H9 (cell line): ENCODE measurements at regions not wholly inside any gene's neighbourhood (a gene's known extent, or its start where the extent isn't known, plus 50 kb on each side); places are given as distances from the start of the nearest gene placed in this dataset.

Experiments
- DNase-seq: peaks from one replicate; pipeline ENCODE4 v3.0.0-alpha.2; 2017
- H2AFZ ChIP-seq: one replicate; pipeline ENCODE4 v1.6.1; 2013; ENCODE audit warnings: mild to moderate bottlenecking, low read length, control low read depth, moderate library complexity
- H2AK5ac ChIP-seq: 2 replicates; pipeline ENCODE4 v1.6.1; 2013; ENCODE audit warnings: low read length, control low read depth, mixed read lengths; ENCODE audit not compliant: insufficient read length
- H2BK120ac ChIP-seq: one replicate; pipeline ENCODE4 v1.6.1; 2013; ENCODE audit warnings: low read depth, mild to moderate bottlenecking, low read length, control low read depth, inconsistent platforms; ENCODE audit not compliant: poor library complexity, severe bottlenecking
- H2BK12ac ChIP-seq: 2 replicates; pipeline ENCODE4 v1.6.1; 2013; ENCODE audit warnings: low read length, control low read depth, mixed read lengths, low read depth; ENCODE audit not compliant: insufficient read length
- H2BK15ac ChIP-seq: 2 replicates; pipeline ENCODE4 v1.6.1; 2013; ENCODE audit warnings: low read depth, low read length, control low read depth
- H2BK20ac ChIP-seq: one replicate; pipeline ENCODE4 v1.6.1; 2013; ENCODE audit warnings: low read depth, mild to moderate bottlenecking, low read length, control low read depth, inconsistent platforms; ENCODE audit not compliant: poor library complexity, severe bottlenecking
- H2BK5ac ChIP-seq: 2 replicates; pipeline ENCODE4 v1.6.1; 2013; ENCODE audit warnings: low read length, control low read depth, mixed read lengths; ENCODE audit not compliant: insufficient read length
- H3K14ac ChIP-seq: 2 replicates; pipeline ENCODE4 v1.6.1; 2013; ENCODE audit warnings: low read length, control low read depth; ENCODE audit not compliant: insufficient read depth
- H3K18ac ChIP-seq: 2 replicates; pipeline ENCODE4 v1.6.1; 2013; ENCODE audit warnings: low read depth, mild to moderate bottlenecking, mixed read lengths, low read length, control low read depth; ENCODE audit not compliant: insufficient read length
- H3K23ac ChIP-seq: 2 replicates; pipeline ENCODE4 v1.6.1; 2013; ENCODE audit warnings: low read length, control low read depth, mixed read lengths, low read depth; ENCODE audit not compliant: insufficient read length
- H3K23me2 ChIP-seq: 2 replicates; pipeline ENCODE4 v1.6.1; 2013; ENCODE audit warnings: low read depth, mild to moderate bottlenecking, mixed read lengths, low read length, control low read depth; ENCODE audit not compliant: insufficient read length, poor library complexity, severe bottlenecking
- H3K27ac ChIP-seq: 2 replicates; pipeline ENCODE4 v1.5.1; 2013; ENCODE audit warnings: low read length, control low read depth, mixed read lengths, low read depth; ENCODE audit not compliant: insufficient read length
- H3K27me3 ChIP-seq: 2 replicates; pipeline ENCODE4 v1.6.1; 2013; ENCODE audit warnings: low read length, control low read depth, inconsistent platforms; ENCODE audit not compliant: insufficient read depth
- H3K4ac ChIP-seq: 2 replicates; pipeline ENCODE4 v1.6.1; 2013; ENCODE audit warnings: low read depth, mild to moderate bottlenecking, control low read depth, inconsistent platforms, low read length, moderate library complexity
- H3K4me1 ChIP-seq: 2 replicates; pipeline ENCODE4 v1.6.1; 2013; ENCODE audit warnings: low read length, control low read depth, inconsistent platforms; ENCODE audit not compliant: insufficient read depth
- H3K4me2 ChIP-seq: 2 replicates; pipeline ENCODE4 v1.6.1; 2013; ENCODE audit warnings: low read length, control low read depth, mixed read lengths; ENCODE audit not compliant: insufficient read length, insufficient read depth
- H3K56ac ChIP-seq: 2 replicates; pipeline ENCODE4 v1.6.1; 2013; ENCODE audit warnings: low read depth, mild to moderate bottlenecking, mixed read lengths, low read length, control low read depth; ENCODE audit not compliant: insufficient read length
- H3K79me1 ChIP-seq: 2 replicates; pipeline ENCODE4 v1.6.1; 2013; ENCODE audit warnings: low read depth, mild to moderate bottlenecking, moderate library complexity, low read length, control low read depth, inconsistent platforms; ENCODE audit not compliant: insufficient read depth, poor library complexity, severe bottlenecking
- H3K79me2 ChIP-seq: 2 replicates; pipeline ENCODE4 v1.6.1; 2013; ENCODE audit warnings: low read length, control low read depth, inconsistent platforms; ENCODE audit not compliant: insufficient read depth
- H3K9ac ChIP-seq: 2 replicates; pipeline ENCODE4 v1.6.1; 2013; ENCODE audit warnings: low read length, control low read depth, mixed read lengths; ENCODE audit not compliant: insufficient read length; ENCODE audit errors: extremely low read depth
- H3K9me3 ChIP-seq: one replicate; pipeline ENCODE4 v1.6.1; 2013; ENCODE audit warnings: low read depth, low read length, inconsistent platforms; ENCODE audit not compliant: control insufficient read depth
- H3T11ph ChIP-seq: one replicate; pipeline ENCODE4 v1.6.1; 2013; ENCODE audit warnings: mild to moderate bottlenecking, low read length, control low read depth, inconsistent platforms
- H4K20me1 ChIP-seq: one replicate; pipeline ENCODE4 v1.6.1; 2013; ENCODE audit not compliant: control insufficient read depth, insufficient read length, insufficient read depth
- H4K5ac ChIP-seq: 2 replicates; pipeline ENCODE4 v1.6.1; 2013; ENCODE audit warnings: low read depth, mild to moderate bottlenecking, mixed read lengths, low read length, control low read depth; ENCODE audit not compliant: insufficient read length
- H4K8ac ChIP-seq: replicated peaks from 2 replicates; pipeline ENCODE4 v1.6.1; 2013; ENCODE audit warnings: low read length, control low read depth, mixed read lengths, low read depth; ENCODE audit not compliant: insufficient read length
- H4K91ac ChIP-seq: 2 replicates; pipeline ENCODE4 v1.6.1; 2013; ENCODE audit warnings: low read depth, mild to moderate bottlenecking, moderate library complexity, mixed read lengths, low read length, control low read depth; ENCODE audit not compliant: insufficient read length
- H3K27ac Mint-ChIP-seq, 3 experiments: 2 replicates in 2 of 3; 3 replicates in 1 of 3; pipeline ENCODE4 v1.8.0; 2020 to 2021; ENCODE audit warnings: mixed read lengths in 3 of 3, mild to moderate bottlenecking in 1 of 3, moderate library complexity in 1 of 3
- H3K27me3 Mint-ChIP-seq: 2 replicates; pipeline ENCODE4 v1.8.0; 2021; ENCODE audit warnings: low read depth, mild to moderate bottlenecking, moderate library complexity, mixed read lengths
- H3K36me3 Mint-ChIP-seq, 3 experiments: 2 replicates in 2 of 3; 3 replicates in 1 of 3; pipeline ENCODE4 v1.8.0; 2020 to 2021; ENCODE audit warnings: low read depth in 3 of 3, mixed read lengths in 3 of 3; ENCODE audit not compliant: insufficient read depth in 1 of 3
- H3K4me1 Mint-ChIP-seq, 2 experiments: 2 replicates each; pipeline ENCODE4 v1.8.0; 2020; ENCODE audit warnings: mixed read lengths in 2 of 2
- H3K4me3 Mint-ChIP-seq, 2 experiments: 2 replicates in 1 of 2; 3 replicates in 1 of 2; pipeline ENCODE4 v1.8.0; 2020 to 2021; ENCODE audit warnings: mild to moderate bottlenecking in 2 of 2, mixed read lengths in 2 of 2, moderate library complexity in 1 of 2
- H3K9me3 Mint-ChIP-seq, 2 experiments: 2 replicates in 1 of 2; 3 replicates in 1 of 2; pipeline ENCODE4 v1.8.0; 2020; ENCODE audit warnings: mild to moderate bottlenecking in 2 of 2, mixed read lengths in 2 of 2, moderate library complexity in 1 of 2
- CTCF ChIP-seq: fragments of 200-600 bp; sonication (generic); conservative IDR thresholded peaks from 3 replicates; pipeline ENCODE4 v1.8.0; 2021; ENCODE audit warnings: antibody characterized with exemption, mild to moderate bottlenecking
- WGBS: extraction: QIAGEN DNeasy Blood & Tissue Kit; methylation state at CpG from one replicate; pipeline ENCODE4 v1.1.7; 2013; ENCODE audit warnings: missing lambda C conversion rate, low lambda C conversion rate, mixed read lengths; ENCODE audit not compliant: insufficient read length; ENCODE audit errors: extremely low coverage; 5-methylcytosine and 5-hydroxymethylcytosine counted together

GRCh38 chr5:142425286-142426065, 100.7 kb upstream of the SPRY4 start:
- Mint-ChIP-seq H3K4me1 (peaks cover 26 to 31% of the 10 kb centered on the region in 2 experiments), H3K27me3 (no peaks in the 10 kb centered on the region), H3K36me3 (no peaks in the 10 kb centered on the region; a peak in 1 of 7 replicates), H3K9me3 (no peaks in the 10 kb centered on the region), H3K4me3 (peak overlapping the region in 1 of 2 experiments; percentile 56; a peak in 1 of 5 replicates), H3K27ac (peak overlapping the region in 1 of 3 experiments; percentile 93; a peak in 3 of 7 replicates)
- no peak overlapping the region for H4K91ac ChIP-seq
- no peak overlapping the region for H2BK120ac ChIP-seq
- H2AK5ac ChIP-seq = no peak overlapping the region
- H3K23ac ChIP-seq = no peak overlapping the region
- H3K56ac ChIP-seq = no peak overlapping the region
- H3K9me3 ChIP-seq = no peaks in the 10 kb centered on the region
- no peak overlapping the region for H2BK5ac ChIP-seq
- H3K9ac ChIP-seq = no peak overlapping the region
- H4K20me1 ChIP-seq = no peaks in the 10 kb centered on the region
- no peak overlapping the region for H2BK12ac ChIP-seq
- peaks cover 8% of the 10 kb centered on the region; the same call in 1 of the 2 replicates for H3K4me1 ChIP-seq
- H2AFZ ChIP-seq = no peak overlapping the region
- no peak overlapping the region for H3K18ac ChIP-seq
- H3K27me3 ChIP-seq = no peaks in the 10 kb centered on the region
- no peak overlapping the region for H3K4me2 ChIP-seq
- TF ChIP-seq CTCF = no peak
- no peak overlapping the region for H4K5ac ChIP-seq
- H3K4ac ChIP-seq = no peak overlapping the region
- H3K14ac ChIP-seq = no peak overlapping the region
- no peak for DNase-seq
- H3K79me1 ChIP-seq = no peaks in the 10 kb centered on the region
- no peak overlapping the region for H3K27ac ChIP-seq
- H3K23me2 ChIP-seq = no peaks in the 10 kb centered on the region
- WGBS = no CpG with 5 or more reads among the region's 7 CpGs
- no peaks in the 10 kb centered on the region for H3K79me2 ChIP-seq
- no peak overlapping the region for H4K8ac ChIP-seq
- no peak overlapping the region for H2BK20ac ChIP-seq
- no peak overlapping the region for H3T11ph ChIP-seq
- no peak overlapping the region for H2BK15ac ChIP-seq
